Ovary (tissue), 3 donors: ENCODE measurements at regions not wholly inside any gene's neighbourhood (a gene's known extent, or its start where the extent isn't known, plus 50 kb on each side); places are given as distances from the start of the nearest gene placed in this dataset.

Experiments
- CTCF ChIP-seq, 3 donors: fragments of 450-650 bp in 2 of 3; fragments of 200-600 bp in 1 of 3; IDR thresholded peaks; one replicate each; pipeline versions ENCODE4 v1.5.1 to v1.8.0; 2016 to 2022; ENCODE audit warnings: antibody characterized with exemption in 3 of 3, mild to moderate bottlenecking in 1 of 3
- EP300 ChIP-seq: sonication (generic); formaldehyde crosslinking; IDR thresholded peaks from one replicate; pipeline ENCODE4 v1.6.1; 2017; ENCODE audit warnings: antibody characterized with exemption
- donor health status: DM: no; HTN: no; CAD: no.

- TF ChIP-seq CTCF (IDR thresholded peaks at IDR 0.05) (peak in 1 of 3 donors; percentile 10), EP300 (no peak)
These were observed 92.2 kb upstream of the PGRMC2 start for GRCh38 chr4:128379860-128380259.
